CD14-positive monocyte (primary cell): ENCODE measurements at regions not wholly inside any gene's neighbourhood (a gene's known extent, or its start where the extent isn't known, plus 50 kb on each side); places are given as distances from the start of the nearest gene placed in this dataset.

Source experiments
- DNase-seq, 3 donors: peaks; one replicate each; pipeline ENCODE4 v3.0.0-alpha.2; 2011 to 2022
- H2AFZ ChIP-seq: 2 replicates; pipeline ENCODE4 v1.6.0; 2012; ENCODE audit warnings: mild to moderate bottlenecking, low read depth, low read length, inconsistent platforms; ENCODE audit not compliant: insufficient read depth, poor library complexity, severe bottlenecking
- H3K27ac ChIP-seq, 2 donors: 1 replicate in 1 of 2; 2 replicates in 1 of 2; pipeline ENCODE4 v1.5.1; 2012 to 2013; ENCODE audit warnings: low read length in 2 of 2, control low read depth in 1 of 2, inconsistent platforms in 1 of 2, low read depth in 1 of 2, mild to moderate bottlenecking in 1 of 2
- H3K27me3 ChIP-seq, 2 donors: one replicate each; pipeline versions ENCODE4 v1.6.0 to v1.6.1; 2011 to 2013; ENCODE audit warnings: low read length in 2 of 2; ENCODE audit not compliant: control insufficient read depth in 2 of 2, insufficient read depth in 2 of 2
- H3K36me3 ChIP-seq, 2 donors: replicated peaks in 1 of 2; 1 replicate in 1 of 2; 2 replicates in 1 of 2; pipeline versions ENCODE4 v1.5.1 to v1.6.1; 2012 to 2013; ENCODE audit warnings: low read length in 2 of 2, control low read depth in 1 of 2, inconsistent platforms in 1 of 2, mild to moderate bottlenecking in 1 of 2; ENCODE audit not compliant: insufficient read depth in 2 of 2, control insufficient read depth in 1 of 2
- H3K4me1 ChIP-seq, 2 donors: 1 replicate in 1 of 2; 2 replicates in 1 of 2; pipeline versions ENCODE4 v1.5.1 to v1.6.1; 2012 to 2013; ENCODE audit warnings: low read length in 2 of 2, control low read depth in 1 of 2, inconsistent platforms in 1 of 2, mild to moderate bottlenecking in 1 of 2, moderate library complexity in 1 of 2; ENCODE audit not compliant: insufficient read depth in 2 of 2, control insufficient read depth in 1 of 2
- H3K4me2 ChIP-seq: replicated peaks from 2 replicates; pipeline ENCODE3; 2012; ENCODE audit warnings: low read length, moderate library complexity, mild to moderate bottlenecking; ENCODE audit not compliant: poor library complexity, severe bottlenecking; ENCODE audit errors: extremely low read depth
- H3K4me3 ChIP-seq, 3 experiments: fragments of 200-600 bp in 1 of 3; sonication (generic) in 1 of 3; replicated peaks in 1 of 3; 1 replicate in 2 of 3; 2 replicates in 1 of 3; pipeline ENCODE4 v1.5.1; 2011 to 2013; ENCODE audit warnings: low read length in 3 of 3, mild to moderate bottlenecking in 3 of 3, control low read depth in 2 of 3, low read depth in 2 of 3, inconsistent platforms in 1 of 3, moderate library complexity in 1 of 3
- H3K79me2 ChIP-seq: 2 replicates; pipeline ENCODE4 v1.6.0; 2012; ENCODE audit warnings: mild to moderate bottlenecking, control low read depth, inconsistent platforms, low read length, moderate library complexity; ENCODE audit not compliant: insufficient read depth
- H3K9ac ChIP-seq: 2 replicates; pipeline ENCODE4 v1.6.0; 2017; ENCODE audit warnings: low read length, mild to moderate bottlenecking; ENCODE audit not compliant: insufficient read depth, poor library complexity, severe bottlenecking
- H3K9me3 ChIP-seq, 2 donors: replicated peaks in 1 of 2; 1 replicate in 1 of 2; 2 replicates in 1 of 2; pipeline versions ENCODE4 v1.5.1 to v1.6.1; 2012 to 2013; ENCODE audit warnings: low read length in 2 of 2, control low read depth in 1 of 2; ENCODE audit not compliant: control insufficient read depth in 1 of 2, insufficient read depth in 1 of 2
- H4K20me1 ChIP-seq: 2 replicates; pipeline ENCODE4 v1.6.0; 2012; ENCODE audit warnings: mild to moderate bottlenecking, low read length, control low read depth, moderate library complexity; ENCODE audit not compliant: insufficient read depth
- H3K27ac Mint-ChIP-seq, 7 donors: one replicate each; pipeline ENCODE4 v1.8.0; 2020; ENCODE audit warnings: mild to moderate bottlenecking in 7 of 7, mixed read lengths in 7 of 7, moderate library complexity in 6 of 7, inconsistent platforms in 2 of 7
- H3K27me3 Mint-ChIP-seq, 3 donors: one replicate each; pipeline ENCODE4 v1.8.0; 2021 to 2022; ENCODE audit warnings: low read depth in 3 of 3, mild to moderate bottlenecking in 3 of 3, mixed read lengths in 3 of 3, moderate library complexity in 3 of 3, inconsistent platforms in 1 of 3
- H3K36me3 Mint-ChIP-seq, 2 donors: one replicate each; pipeline ENCODE4 v1.8.0; 2020; ENCODE audit warnings: mixed read lengths in 2 of 2, inconsistent platforms in 1 of 2, mild to moderate bottlenecking in 1 of 2
- H3K4me1 Mint-ChIP-seq: one replicate; pipeline ENCODE4 v1.8.0; 2020; ENCODE audit warnings: mild to moderate bottlenecking, mixed read lengths
- H3K4me3 Mint-ChIP-seq, 2 donors: one replicate each; pipeline ENCODE4 v1.8.0; 2020; ENCODE audit warnings: mild to moderate bottlenecking in 2 of 2, mixed read lengths in 2 of 2, moderate library complexity in 1 of 2
- H3K9me3 Mint-ChIP-seq, 7 donors: one replicate each; pipeline ENCODE4 v1.8.0; 2020 to 2022; ENCODE audit warnings: mixed read lengths in 7 of 7, mild to moderate bottlenecking in 6 of 7, moderate library complexity in 6 of 7, inconsistent platforms in 2 of 7
- WGBS: methylation state at CpG from one replicate; pipeline ENCODE4 v1.1.5; 2013; ENCODE audit warnings: missing lambda C conversion rate; ENCODE audit not compliant: insufficient coverage; 5-methylcytosine and 5-hydroxymethylcytosine counted together
- intact Hi-C, 2 donors: fragments of 100-400 bp; cut with micrococcal nuclease; formaldehyde crosslinking; loops; one replicate each; pipeline versions ENCODE4 v1.15.0 to v1.15.1; 2023
- TF ChIP-seq, protein P1 (sequence below): fragments of 200-600 bp; IDR thresholded peaks from one replicate; pipeline ENCODE4 v1.8.0; 2022; ENCODE audit warnings: antibody characterized with exemption, mild to moderate bottlenecking

GRCh38 chr5:71932131-71932654 lies 175.1 kb upstream of the MAP1B start:
- Mint-ChIP-seq H3K36me3 (no peaks in the 10 kb centered on the region), H3K4me1 (no peaks in the 10 kb centered on the region), H3K9me3 (peaks cover 0 to 10% (median 7%) of the 10 kb centered on the region in 7 donors), H3K4me3 (no peak overlapping the region), H3K27me3 (peaks cover 0 to 7% (median 6%) of the 10 kb centered on the region in 3 donors), H3K27ac (no peak overlapping the region)
- no peaks in the 10 kb centered on the region for H3K27me3 ChIP-seq
- WGBS = no CpG with 5 or more reads among the region's 1 CpG
- no peaks in the 10 kb centered on the region for H3K36me3 ChIP-seq
- no peak overlapping the region for H2AFZ ChIP-seq
- no peak overlapping the region for H3K9ac ChIP-seq
- no peaks in the 10 kb centered on the region for H3K4me1 ChIP-seq
- TF ChIP-seq, protein P1, sequence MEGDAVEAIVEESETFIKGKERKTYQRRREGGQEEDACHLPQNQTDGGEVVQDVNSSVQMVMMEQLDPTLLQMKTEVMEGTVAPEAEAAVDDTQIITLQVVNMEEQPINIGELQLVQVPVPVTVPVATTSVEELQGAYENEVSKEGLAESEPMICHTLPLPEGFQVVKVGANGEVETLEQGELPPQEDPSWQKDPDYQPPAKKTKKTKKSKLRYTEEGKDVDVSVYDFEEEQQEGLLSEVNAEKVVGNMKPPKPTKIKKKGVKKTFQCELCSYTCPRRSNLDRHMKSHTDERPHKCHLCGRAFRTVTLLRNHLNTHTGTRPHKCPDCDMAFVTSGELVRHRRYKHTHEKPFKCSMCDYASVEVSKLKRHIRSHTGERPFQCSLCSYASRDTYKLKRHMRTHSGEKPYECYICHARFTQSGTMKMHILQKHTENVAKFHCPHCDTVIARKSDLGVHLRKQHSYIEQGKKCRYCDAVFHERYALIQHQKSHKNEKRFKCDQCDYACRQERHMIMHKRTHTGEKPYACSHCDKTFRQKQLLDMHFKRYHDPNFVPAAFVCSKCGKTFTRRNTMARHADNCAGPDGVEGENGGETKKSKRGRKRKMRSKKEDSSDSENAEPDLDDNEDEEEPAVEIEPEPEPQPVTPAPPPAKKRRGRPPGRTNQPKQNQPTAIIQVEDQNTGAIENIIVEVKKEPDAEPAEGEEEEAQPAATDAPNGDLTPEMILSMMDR = no peak
- no peaks in the 10 kb centered on the region for H4K20me1 ChIP-seq
- intact Hi-C loops = no loop called here
- H3K4me3 ChIP-seq = no peak overlapping the region
- H3K9me3 ChIP-seq = peaks cover 6 to 7% of the 10 kb centered on the region in 2 donors
- no peak overlapping the region for H3K4me2 ChIP-seq
- DNase-seq = no peak
- no peaks in the 10 kb centered on the region for H3K79me2 ChIP-seq
- H3K27ac ChIP-seq = no peak overlapping the region

GRCh38 chr5:71932655-71933338 lies 174.5 kb upstream of the MAP1B start:
- Mint-ChIP-seq H3K36me3 (no peaks in the 10 kb centered on the region), H3K4me1 (no peaks in the 10 kb centered on the region), H3K4me3 (no peak overlapping the region), H3K9me3 (peaks cover 0 to 6% (median 4%) of the 10 kb centered on the region in 7 donors), H3K27ac (no peak overlapping the region), H3K27me3 (peaks cover 0 to 7% (median 6%) of the 10 kb centered on the region in 3 donors)
- H3K79me2 ChIP-seq = no peaks in the 10 kb centered on the region
- H3K9me3 ChIP-seq = peaks cover 0 to 3% of the 10 kb centered on the region in 2 donors
- DNase-seq = no peak
- no peak overlapping the region for H2AFZ ChIP-seq
- intact Hi-C loops = no loop called here
- TF ChIP-seq, protein P1 = no peak
- H3K4me3 ChIP-seq = no peak overlapping the region
- no peak overlapping the region for H3K4me2 ChIP-seq
- H3K36me3 ChIP-seq = no peaks in the 10 kb centered on the region
- no peaks in the 10 kb centered on the region for H4K20me1 ChIP-seq
- no peaks in the 10 kb centered on the region for H3K4me1 ChIP-seq
- H3K27me3 ChIP-seq = no peaks in the 10 kb centered on the region
- H3K9ac ChIP-seq = no peak overlapping the region
- WGBS = 54% methylated on average over 6 of the region's 8 CpGs
- H3K27ac ChIP-seq = no peak overlapping the region
